ENCODE measurements at regions not wholly inside any gene's neighbourhood (a gene's known extent, or its start where the extent isn't known, plus 50 kb on each side); places are given as distances from the start of the nearest gene placed in this dataset.

DNA sequence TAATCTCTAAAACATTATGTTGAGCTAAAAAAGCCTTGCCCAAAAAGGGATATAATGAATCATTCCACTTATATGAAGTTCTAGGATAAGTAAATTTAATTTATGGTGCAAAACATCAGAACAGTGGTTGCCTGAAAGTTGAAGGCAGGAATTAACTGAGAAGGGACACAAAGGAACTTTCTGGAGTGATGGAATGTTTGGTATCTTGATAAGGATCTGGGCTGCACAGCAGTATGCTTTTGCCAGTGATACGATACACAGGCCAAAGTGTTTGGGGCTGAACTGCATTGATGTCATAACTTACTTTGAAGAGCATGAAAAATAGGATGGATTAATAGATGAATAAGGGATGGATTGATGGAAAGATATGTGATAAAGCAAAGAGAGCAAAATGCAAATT lies 146.1 kb upstream of the LRFN2 start (continued):
- TF ChIP-seq, protein P1, sequence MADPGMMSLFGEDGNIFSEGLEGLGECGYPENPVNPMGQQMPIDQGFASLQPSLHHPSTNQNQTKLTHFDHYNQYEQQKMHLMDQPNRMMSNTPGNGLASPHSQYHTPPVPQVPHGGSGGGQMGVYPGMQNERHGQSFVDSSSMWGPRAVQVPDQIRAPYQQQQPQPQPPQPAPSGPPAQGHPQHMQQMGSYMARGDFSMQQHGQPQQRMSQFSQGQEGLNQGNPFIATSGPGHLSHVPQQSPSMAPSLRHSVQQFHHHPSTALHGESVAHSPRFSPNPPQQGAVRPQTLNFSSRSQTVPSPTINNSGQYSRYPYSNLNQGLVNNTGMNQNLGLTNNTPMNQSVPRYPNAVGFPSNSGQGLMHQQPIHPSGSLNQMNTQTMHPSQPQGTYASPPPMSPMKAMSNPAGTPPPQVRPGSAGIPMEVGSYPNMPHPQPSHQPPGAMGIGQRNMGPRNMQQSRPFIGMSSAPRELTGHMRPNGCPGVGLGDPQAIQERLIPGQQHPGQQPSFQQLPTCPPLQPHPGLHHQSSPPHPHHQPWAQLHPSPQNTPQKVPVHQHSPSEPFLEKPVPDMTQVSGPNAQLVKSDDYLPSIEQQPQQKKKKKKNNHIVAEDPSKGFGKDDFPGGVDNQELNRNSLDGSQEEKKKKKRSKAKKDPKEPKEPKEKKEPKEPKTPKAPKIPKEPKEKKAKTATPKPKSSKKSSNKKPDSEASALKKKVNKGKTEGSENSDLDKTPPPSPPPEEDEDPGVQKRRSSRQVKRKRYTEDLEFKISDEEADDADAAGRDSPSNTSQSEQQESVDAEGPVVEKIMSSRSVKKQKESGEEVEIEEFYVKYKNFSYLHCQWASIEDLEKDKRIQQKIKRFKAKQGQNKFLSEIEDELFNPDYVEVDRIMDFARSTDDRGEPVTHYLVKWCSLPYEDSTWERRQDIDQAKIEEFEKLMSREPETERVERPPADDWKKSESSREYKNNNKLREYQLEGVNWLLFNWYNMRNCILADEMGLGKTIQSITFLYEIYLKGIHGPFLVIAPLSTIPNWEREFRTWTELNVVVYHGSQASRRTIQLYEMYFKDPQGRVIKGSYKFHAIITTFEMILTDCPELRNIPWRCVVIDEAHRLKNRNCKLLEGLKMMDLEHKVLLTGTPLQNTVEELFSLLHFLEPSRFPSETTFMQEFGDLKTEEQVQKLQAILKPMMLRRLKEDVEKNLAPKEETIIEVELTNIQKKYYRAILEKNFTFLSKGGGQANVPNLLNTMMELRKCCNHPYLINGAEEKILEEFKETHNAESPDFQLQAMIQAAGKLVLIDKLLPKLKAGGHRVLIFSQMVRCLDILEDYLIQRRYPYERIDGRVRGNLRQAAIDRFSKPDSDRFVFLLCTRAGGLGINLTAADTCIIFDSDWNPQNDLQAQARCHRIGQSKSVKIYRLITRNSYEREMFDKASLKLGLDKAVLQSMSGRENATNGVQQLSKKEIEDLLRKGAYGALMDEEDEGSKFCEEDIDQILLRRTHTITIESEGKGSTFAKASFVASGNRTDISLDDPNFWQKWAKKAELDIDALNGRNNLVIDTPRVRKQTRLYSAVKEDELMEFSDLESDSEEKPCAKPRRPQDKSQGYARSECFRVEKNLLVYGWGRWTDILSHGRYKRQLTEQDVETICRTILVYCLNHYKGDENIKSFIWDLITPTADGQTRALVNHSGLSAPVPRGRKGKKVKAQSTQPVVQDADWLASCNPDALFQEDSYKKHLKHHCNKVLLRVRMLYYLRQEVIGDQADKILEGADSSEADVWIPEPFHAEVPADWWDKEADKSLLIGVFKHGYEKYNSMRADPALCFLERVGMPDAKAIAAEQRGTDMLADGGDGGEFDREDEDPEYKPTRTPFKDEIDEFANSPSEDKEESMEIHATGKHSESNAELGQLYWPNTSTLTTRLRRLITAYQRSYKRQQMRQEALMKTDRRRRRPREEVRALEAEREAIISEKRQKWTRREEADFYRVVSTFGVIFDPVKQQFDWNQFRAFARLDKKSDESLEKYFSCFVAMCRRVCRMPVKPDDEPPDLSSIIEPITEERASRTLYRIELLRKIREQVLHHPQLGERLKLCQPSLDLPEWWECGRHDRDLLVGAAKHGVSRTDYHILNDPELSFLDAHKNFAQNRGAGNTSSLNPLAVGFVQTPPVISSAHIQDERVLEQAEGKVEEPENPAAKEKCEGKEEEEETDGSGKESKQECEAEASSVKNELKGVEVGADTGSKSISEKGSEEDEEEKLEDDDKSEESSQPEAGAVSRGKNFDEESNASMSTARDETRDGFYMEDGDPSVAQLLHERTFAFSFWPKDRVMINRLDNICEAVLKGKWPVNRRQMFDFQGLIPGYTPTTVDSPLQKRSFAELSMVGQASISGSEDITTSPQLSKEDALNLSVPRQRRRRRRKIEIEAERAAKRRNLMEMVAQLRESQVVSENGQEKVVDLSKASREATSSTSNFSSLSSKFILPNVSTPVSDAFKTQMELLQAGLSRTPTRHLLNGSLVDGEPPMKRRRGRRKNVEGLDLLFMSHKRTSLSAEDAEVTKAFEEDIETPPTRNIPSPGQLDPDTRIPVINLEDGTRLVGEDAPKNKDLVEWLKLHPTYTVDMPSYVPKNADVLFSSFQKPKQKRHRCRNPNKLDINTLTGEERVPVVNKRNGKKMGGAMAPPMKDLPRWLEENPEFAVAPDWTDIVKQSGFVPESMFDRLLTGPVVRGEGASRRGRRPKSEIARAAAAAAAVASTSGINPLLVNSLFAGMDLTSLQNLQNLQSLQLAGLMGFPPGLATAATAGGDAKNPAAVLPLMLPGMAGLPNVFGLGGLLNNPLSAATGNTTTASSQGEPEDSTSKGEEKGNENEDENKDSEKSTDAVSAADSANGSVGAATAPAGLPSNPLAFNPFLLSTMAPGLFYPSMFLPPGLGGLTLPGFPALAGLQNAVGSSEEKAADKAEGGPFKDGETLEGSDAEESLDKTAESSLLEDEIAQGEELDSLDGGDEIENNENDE (IDR thresholded peaks at IDR 0.05; ENCODE audit: insufficient replicate concordance, low read length) = no peak
- no peak for TF ChIP-seq RAD21 (IDR thresholded peaks at IDR 0.05 in 1 of 2, conservative IDR thresholded peaks at IDR 0.05 in 1 of 2; ENCODE audit: low read depth in 2 of 2, low read length in 2 of 2)
- TF ChIP-seq HDAC2 (IDR thresholded peaks at IDR 0.05; ENCODE audit: borderline replicate concordance in 1 of 2, low read depth in 2 of 2, low read length in 2 of 2) = no peak
- no peak for TF ChIP-seq HDAC6 (IDR thresholded peaks at IDR 0.05; ENCODE audit: low read depth, low read length)
- TF ChIP-seq, protein P2, sequence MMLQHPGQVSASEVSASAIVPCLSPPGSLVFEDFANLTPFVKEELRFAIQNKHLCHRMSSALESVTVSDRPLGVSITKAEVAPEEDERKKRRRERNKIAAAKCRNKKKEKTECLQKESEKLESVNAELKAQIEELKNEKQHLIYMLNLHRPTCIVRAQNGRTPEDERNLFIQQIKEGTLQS (IDR thresholded peaks at IDR 0.05; ENCODE audit: insufficient read depth, low read depth, low read length) = no peak
- TF ChIP-seq TBP (IDR thresholded peaks at IDR 0.05; ENCODE audit: low read depth, low read length) = no peak
